Right lobe of liver (tissue), 4 donors: ENCODE measurements at regions not wholly inside any gene's neighbourhood (a gene's known extent, or its start where the extent isn't known, plus 50 kb on each side); places are given as distances from the start of the nearest gene placed in this dataset.

ENCODE experiments used
- POLR2A ChIP-seq: fragments of 450-650 bp; IDR thresholded peaks from one replicate; pipeline ENCODE4 v1.6.1; 2017; ENCODE audit warnings: antibody characterized with exemption, mild to moderate bottlenecking
- TF ChIP-seq, protein P1 (sequence below), 4 donors: fragments of 200-600 bp in 3 of 4; fragments of 450-650 bp in 1 of 4; IDR thresholded peaks; one replicate each; pipeline versions ENCODE4 v1.5.1 to v1.8.0; 2016 to 2022; ENCODE audit warnings: antibody characterized with exemption in 4 of 4, mild to moderate bottlenecking in 2 of 4
- donor health status: DM: no; HTN: no; CAD: no.
- donor health status: DM: no; HTN: no; CAD: no.
- donor health status: DM: no; HTN: yes; CAD: no.

DNA sequence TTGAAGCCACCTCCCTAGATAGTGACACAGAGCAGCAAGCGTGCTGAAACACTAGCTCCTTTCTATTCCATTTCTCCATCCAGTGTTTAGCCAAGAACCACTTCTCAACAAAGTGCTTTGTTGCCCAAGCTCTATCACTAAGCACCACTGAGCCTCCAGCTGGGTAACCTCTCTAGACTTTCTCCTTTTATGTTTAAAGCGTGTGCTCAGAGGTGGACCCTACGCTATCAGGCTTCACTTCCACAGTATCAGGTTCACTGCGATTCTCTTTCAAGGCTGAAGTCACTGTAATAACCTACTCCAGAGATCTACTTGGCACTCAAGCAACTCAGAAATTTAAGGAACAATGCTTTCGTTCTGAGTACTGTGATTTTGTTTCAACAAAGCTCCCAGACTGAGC, 197.9 kb downstream of the LNPK start:
- no peak for TF ChIP-seq POLR2A
- TF ChIP-seq, protein P1, sequence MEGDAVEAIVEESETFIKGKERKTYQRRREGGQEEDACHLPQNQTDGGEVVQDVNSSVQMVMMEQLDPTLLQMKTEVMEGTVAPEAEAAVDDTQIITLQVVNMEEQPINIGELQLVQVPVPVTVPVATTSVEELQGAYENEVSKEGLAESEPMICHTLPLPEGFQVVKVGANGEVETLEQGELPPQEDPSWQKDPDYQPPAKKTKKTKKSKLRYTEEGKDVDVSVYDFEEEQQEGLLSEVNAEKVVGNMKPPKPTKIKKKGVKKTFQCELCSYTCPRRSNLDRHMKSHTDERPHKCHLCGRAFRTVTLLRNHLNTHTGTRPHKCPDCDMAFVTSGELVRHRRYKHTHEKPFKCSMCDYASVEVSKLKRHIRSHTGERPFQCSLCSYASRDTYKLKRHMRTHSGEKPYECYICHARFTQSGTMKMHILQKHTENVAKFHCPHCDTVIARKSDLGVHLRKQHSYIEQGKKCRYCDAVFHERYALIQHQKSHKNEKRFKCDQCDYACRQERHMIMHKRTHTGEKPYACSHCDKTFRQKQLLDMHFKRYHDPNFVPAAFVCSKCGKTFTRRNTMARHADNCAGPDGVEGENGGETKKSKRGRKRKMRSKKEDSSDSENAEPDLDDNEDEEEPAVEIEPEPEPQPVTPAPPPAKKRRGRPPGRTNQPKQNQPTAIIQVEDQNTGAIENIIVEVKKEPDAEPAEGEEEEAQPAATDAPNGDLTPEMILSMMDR (IDR thresholded peaks at IDR 0.05): no peak
